ENCODE measurements at regions not wholly inside any gene's neighbourhood (a gene's known extent, or its start where the extent isn't known, plus 50 kb on each side); places are given as distances from the start of the nearest gene placed in this dataset.

GRCh38 chr6:88371480-88371879, 205.3 kb upstream of the CNR1 start:
- DNase-seq (ENCODE audit: low spot score), result no peak
- peaks cover 1% of the 10 kb centered on the region for H3K27me3 Mint-ChIP-seq (ENCODE audit: unreplicated experiment)
- no peaks in the 10 kb centered on the region for H3K9me3 Mint-ChIP-seq (ENCODE audit: unreplicated experiment)
- H3K4me1 Mint-ChIP-seq (ENCODE audit: unreplicated experiment), result peaks cover 3% of the 10 kb centered on the region
- H3K4me3 Mint-ChIP-seq (ENCODE audit: unreplicated experiment), result no peak overlapping the region
- no peak overlapping the region for H3K27ac Mint-ChIP-seq (ENCODE audit: unreplicated experiment)
- TF ChIP-seq CTCF (IDR thresholded peaks at IDR 0.05; ENCODE audit: unreplicated experiment), result no peak
- no peaks in the 10 kb centered on the region for H3K36me3 Mint-ChIP-seq (ENCODE audit: low read depth, unreplicated experiment)

GRCh38 chr6:88370127-88370710, 204.1 kb upstream of the CNR1 start:
- no peaks in the 10 kb centered on the region for H3K27me3 Mint-ChIP-seq (ENCODE audit: unreplicated experiment)
- no peaks in the 10 kb centered on the region for H3K9me3 Mint-ChIP-seq (ENCODE audit: unreplicated experiment)
- H3K4me1 Mint-ChIP-seq (ENCODE audit: unreplicated experiment), result peaks cover under 1% of the 10 kb centered on the region
- no peak for DNase-seq (ENCODE audit: low spot score)
- H3K36me3 Mint-ChIP-seq (ENCODE audit: low read depth, unreplicated experiment), result no peaks in the 10 kb centered on the region
- TF ChIP-seq CTCF (IDR thresholded peaks at IDR 0.05; ENCODE audit: unreplicated experiment), result no peak
- no peak overlapping the region for H3K27ac Mint-ChIP-seq (ENCODE audit: unreplicated experiment)
- H3K4me3 Mint-ChIP-seq (ENCODE audit: unreplicated experiment), result no peak overlapping the region

- H3K27me3 Mint-ChIP-seq (ENCODE audit: unreplicated experiment), result no peaks in the 10 kb centered on the region
- no peak for TF ChIP-seq CTCF (IDR thresholded peaks at IDR 0.05; ENCODE audit: unreplicated experiment)
These were observed 203.1 kb upstream of the CNR1 start for GRCh38 chr6:88369262-88369661.

GRCh38 chr6:88368071-88368787, 202.1 kb upstream of the CNR1 start:
- Mint-ChIP-seq H3K27ac (ENCODE audit: unreplicated experiment) (no peak overlapping the region), H3K4me3 (ENCODE audit: unreplicated experiment) (no peak overlapping the region), H3K36me3 (ENCODE audit: low read depth, unreplicated experiment) (no peaks in the 10 kb centered on the region), H3K4me1 (ENCODE audit: unreplicated experiment) (no peaks in the 10 kb centered on the region), H3K9me3 (ENCODE audit: unreplicated experiment) (no peaks in the 10 kb centered on the region), H3K27me3 (ENCODE audit: unreplicated experiment) (no peaks in the 10 kb centered on the region)
- no peak for DNase-seq (ENCODE audit: low spot score)
- TF ChIP-seq CTCF (IDR thresholded peaks at IDR 0.05; ENCODE audit: unreplicated experiment), result no peak

More at GRCh38 chr6:88369262-88369661, 203.1 kb upstream of the CNR1 start:
- no peak for DNase-seq (ENCODE audit: low spot score)
- H3K9me3 Mint-ChIP-seq (ENCODE audit: unreplicated experiment), result no peaks in the 10 kb centered on the region
- H3K27ac Mint-ChIP-seq (ENCODE audit: unreplicated experiment), result no peak overlapping the region
- H3K36me3 Mint-ChIP-seq (ENCODE audit: low read depth, unreplicated experiment), result no peaks in the 10 kb centered on the region
- no peaks in the 10 kb centered on the region for H3K4me1 Mint-ChIP-seq (ENCODE audit: unreplicated experiment)
- no peak overlapping the region for H3K4me3 Mint-ChIP-seq (ENCODE audit: unreplicated experiment)

GRCh38 chr6:88367248-88367647, 201.1 kb upstream of the CNR1 start:
- no peak overlapping the region for H3K27ac Mint-ChIP-seq (ENCODE audit: unreplicated experiment)
- TF ChIP-seq CTCF (IDR thresholded peaks at IDR 0.05; ENCODE audit: unreplicated experiment), result no peak
- no peaks in the 10 kb centered on the region for H3K36me3 Mint-ChIP-seq (ENCODE audit: low read depth, unreplicated experiment)
- H3K4me3 Mint-ChIP-seq (ENCODE audit: unreplicated experiment), result no peak overlapping the region
- no peaks in the 10 kb centered on the region for H3K27me3 Mint-ChIP-seq (ENCODE audit: unreplicated experiment)
- no peak for DNase-seq (ENCODE audit: low spot score)
- H3K9me3 Mint-ChIP-seq (ENCODE audit: unreplicated experiment), result no peaks in the 10 kb centered on the region
- no peaks in the 10 kb centered on the region for H3K4me1 Mint-ChIP-seq (ENCODE audit: unreplicated experiment)

Measured in endothelial cell (in vitro differentiated cells).